ENCODE measurements at regions not wholly inside any gene's neighbourhood (a gene's known extent, or its start where the extent isn't known, plus 50 kb on each side); places are given as distances from the start of the nearest gene placed in this dataset.

DNA sequence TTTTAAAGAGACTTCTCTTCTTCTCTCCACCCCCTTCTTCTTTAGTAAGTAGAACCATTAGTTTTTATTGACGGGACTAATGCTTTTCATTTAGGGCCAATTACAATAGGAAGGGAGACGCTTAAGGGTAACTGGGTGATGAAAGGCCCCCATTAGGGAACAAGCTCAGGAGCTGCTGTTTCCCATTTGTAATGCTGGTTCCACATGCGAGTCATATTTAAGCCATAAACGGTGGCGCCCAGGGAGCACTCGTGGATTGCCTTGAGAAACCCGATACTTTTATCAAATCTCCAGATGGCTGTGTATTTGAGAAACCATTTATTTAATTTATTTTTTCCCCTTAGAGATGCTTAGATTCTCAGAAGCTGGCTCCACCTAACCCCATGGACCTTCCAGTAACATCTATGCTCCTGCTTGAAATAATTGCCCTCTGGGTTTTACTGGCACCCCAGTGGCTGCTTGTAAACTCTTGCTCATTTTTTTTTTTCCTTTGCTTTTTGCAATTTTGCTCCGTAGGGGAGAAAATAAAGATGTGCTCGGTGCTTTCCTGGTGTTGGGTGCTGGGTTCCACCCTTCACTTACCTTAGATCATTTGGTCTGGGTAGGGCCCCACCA lies 124.2 kb upstream of the MSX1 start:
- 93% methylated on average over 6 of the region's 9 CpGs for WGBS (ENCODE audit: insufficient coverage)
- ATAC-seq, result no peak

DNA sequence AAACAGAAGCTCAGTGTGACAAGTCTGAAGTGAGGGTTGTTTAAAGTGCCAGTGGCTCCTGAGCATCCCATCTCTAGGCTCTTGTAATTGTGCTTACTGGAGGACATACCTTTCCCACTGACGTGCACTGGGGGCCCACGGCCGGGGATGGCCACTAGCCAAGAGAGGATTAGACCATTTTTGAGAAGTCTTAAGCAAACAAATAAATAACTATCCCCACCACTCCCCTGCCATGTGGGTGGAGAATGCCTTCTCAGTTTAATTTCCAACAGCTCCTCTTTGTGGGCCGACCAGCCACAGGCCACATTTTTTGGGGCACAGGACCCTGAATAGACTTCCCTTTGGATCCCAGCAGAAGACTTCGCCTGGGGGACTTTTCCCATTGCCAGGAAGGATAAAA lies 125.0 kb upstream of the MSX1 start:
- H3K36me3 Mint-ChIP-seq, result no peaks in the 10 kb centered on the region
- ATAC-seq, result no peak
- H3K9me3 ChIP-seq (ENCODE audit: control insufficient read depth, insufficient read depth, low read length), result no peaks in the 10 kb centered on the region
- no peaks in the 10 kb centered on the region for H3K36me3 ChIP-seq (ENCODE audit: control insufficient read depth, insufficient read depth, low read length)
- no peak overlapping the region for H3K27ac ChIP-seq (ENCODE audit: low read length)
- intact Hi-C loops (cut with micrococcal nuclease), result no loop called here
- H3K4me3 ChIP-seq (ENCODE audit: low read length), result no peak overlapping the region
- no peaks in the 10 kb centered on the region for H3K27me3 Mint-ChIP-seq (ENCODE audit: low read depth in 2 of 2)
- H3K4me3 Mint-ChIP-seq, result no peak overlapping the region
- TF ChIP-seq, protein P1, sequence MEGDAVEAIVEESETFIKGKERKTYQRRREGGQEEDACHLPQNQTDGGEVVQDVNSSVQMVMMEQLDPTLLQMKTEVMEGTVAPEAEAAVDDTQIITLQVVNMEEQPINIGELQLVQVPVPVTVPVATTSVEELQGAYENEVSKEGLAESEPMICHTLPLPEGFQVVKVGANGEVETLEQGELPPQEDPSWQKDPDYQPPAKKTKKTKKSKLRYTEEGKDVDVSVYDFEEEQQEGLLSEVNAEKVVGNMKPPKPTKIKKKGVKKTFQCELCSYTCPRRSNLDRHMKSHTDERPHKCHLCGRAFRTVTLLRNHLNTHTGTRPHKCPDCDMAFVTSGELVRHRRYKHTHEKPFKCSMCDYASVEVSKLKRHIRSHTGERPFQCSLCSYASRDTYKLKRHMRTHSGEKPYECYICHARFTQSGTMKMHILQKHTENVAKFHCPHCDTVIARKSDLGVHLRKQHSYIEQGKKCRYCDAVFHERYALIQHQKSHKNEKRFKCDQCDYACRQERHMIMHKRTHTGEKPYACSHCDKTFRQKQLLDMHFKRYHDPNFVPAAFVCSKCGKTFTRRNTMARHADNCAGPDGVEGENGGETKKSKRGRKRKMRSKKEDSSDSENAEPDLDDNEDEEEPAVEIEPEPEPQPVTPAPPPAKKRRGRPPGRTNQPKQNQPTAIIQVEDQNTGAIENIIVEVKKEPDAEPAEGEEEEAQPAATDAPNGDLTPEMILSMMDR (IDR thresholded peaks at IDR 0.05), result no peak
- H3K27me3 ChIP-seq (ENCODE audit: control insufficient read depth, insufficient read depth, low read length), result no peaks in the 10 kb centered on the region
- 94% methylated on average over 5 of the region's 5 CpGs for WGBS (ENCODE audit: insufficient coverage)
- no peaks in the 10 kb centered on the region for H3K9me3 Mint-ChIP-seq
- H3K4me1 ChIP-seq (ENCODE audit: control insufficient read depth, insufficient read depth, low read length), result no peaks in the 10 kb centered on the region
- no peak overlapping the region for H3K27ac Mint-ChIP-seq
- DNase-seq, result no peak
- no peaks in the 10 kb centered on the region for H3K4me1 Mint-ChIP-seq

More for the DNA sequence above, 124.2 kb upstream of the MSX1 start:
- intact Hi-C loops (cut with micrococcal nuclease), result no loop called here
- H3K27ac Mint-ChIP-seq, result no peak overlapping the region
- no peaks in the 10 kb centered on the region for H3K9me3 Mint-ChIP-seq
- no peak overlapping the region for H3K4me3 Mint-ChIP-seq
- Histone ChIP-seq H3K4me3 (ENCODE audit: low read length) (no peak overlapping the region), H3K9me3 (ENCODE audit: control insufficient read depth, insufficient read depth, low read length) (no peaks in the 10 kb centered on the region), H3K36me3 (ENCODE audit: control insufficient read depth, insufficient read depth, low read length) (no peaks in the 10 kb centered on the region), H3K27ac (ENCODE audit: low read length) (no peak overlapping the region), H3K27me3 (ENCODE audit: control insufficient read depth, insufficient read depth, low read length) (no peaks in the 10 kb centered on the region), H3K4me1 (ENCODE audit: control insufficient read depth, insufficient read depth, low read length) (no peaks in the 10 kb centered on the region)
- H3K36me3 Mint-ChIP-seq, result no peaks in the 10 kb centered on the region
- no peaks in the 10 kb centered on the region for H3K4me1 Mint-ChIP-seq
- DNase-seq, result no peak
- no peaks in the 10 kb centered on the region for H3K27me3 Mint-ChIP-seq (ENCODE audit: low read depth in 2 of 2)
- TF ChIP-seq, protein P1 (IDR thresholded peaks at IDR 0.05), result no peak

DNA sequence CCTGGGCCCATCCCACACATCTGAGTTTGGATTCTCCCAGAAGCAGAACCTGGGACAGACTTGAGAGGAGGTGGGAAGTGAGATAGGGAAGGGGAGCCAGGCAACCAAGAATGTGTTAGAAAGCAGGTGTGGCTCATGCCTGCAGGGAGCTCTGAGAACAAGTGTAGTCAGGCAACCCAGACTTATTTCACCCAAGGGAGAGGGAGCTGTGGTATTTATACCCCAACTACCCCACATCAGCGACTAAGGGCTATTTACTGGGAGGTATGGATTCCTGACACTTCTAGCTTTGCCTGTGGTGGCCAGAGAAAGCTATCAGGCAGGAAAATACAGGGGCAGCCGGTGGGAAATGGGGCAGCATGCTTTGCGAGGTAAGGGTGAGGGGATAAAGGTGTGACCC lies 125.8 kb upstream of the MSX1 start:
- H3K4me3 ChIP-seq (ENCODE audit: low read length), result no peak overlapping the region
- Mint-ChIP-seq H3K27ac (no peak overlapping the region), H3K4me1 (no peaks in the 10 kb centered on the region), H3K9me3 (no peaks in the 10 kb centered on the region), H3K4me3 (no peak overlapping the region), H3K36me3 (no peaks in the 10 kb centered on the region), H3K27me3 (ENCODE audit: low read depth in 2 of 2) (no peaks in the 10 kb centered on the region)
- intact Hi-C loops (cut with micrococcal nuclease), result no loop called here
- WGBS (ENCODE audit: insufficient coverage), result 78% methylated on average over 2 of the region's 3 CpGs
- no peak overlapping the region for H3K27ac ChIP-seq (ENCODE audit: low read length)
- H3K36me3 ChIP-seq (ENCODE audit: control insufficient read depth, insufficient read depth, low read length), result no peaks in the 10 kb centered on the region
- H3K27me3 ChIP-seq (ENCODE audit: control insufficient read depth, insufficient read depth, low read length), result no peaks in the 10 kb centered on the region
- no peak for DNase-seq
- H3K4me1 ChIP-seq (ENCODE audit: control insufficient read depth, insufficient read depth, low read length), result no peaks in the 10 kb centered on the region
- no peak for ATAC-seq
- H3K9me3 ChIP-seq (ENCODE audit: control insufficient read depth, insufficient read depth, low read length), result no peaks in the 10 kb centered on the region
- TF ChIP-seq, protein P1 (IDR thresholded peaks at IDR 0.05), result no peak

DNA sequence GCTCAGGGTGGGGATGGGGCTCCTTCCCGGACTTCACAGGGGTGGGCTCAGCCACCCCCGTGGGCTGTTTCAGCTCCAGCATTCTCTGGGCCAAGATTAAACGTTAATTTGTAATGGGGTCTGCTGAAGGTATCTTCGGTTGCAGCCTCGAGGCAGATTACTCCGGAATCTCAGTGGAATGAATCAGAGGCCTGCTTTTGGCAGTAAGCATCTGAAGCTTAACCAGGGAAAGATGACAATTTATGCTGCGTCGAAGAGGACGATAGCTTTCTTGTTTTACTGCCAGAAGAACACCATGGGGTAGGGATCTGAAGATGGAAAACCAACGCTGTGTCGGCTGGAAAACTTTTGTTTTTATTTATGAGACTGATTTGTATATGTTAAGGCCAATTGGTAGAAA lies 129.2 kb upstream of the MSX1 start:
- Mint-ChIP-seq H3K9me3 (peaks cover 6 to 7% of the 10 kb centered on the region in 2 donors), H3K27me3 (ENCODE audit: low read depth in 2 of 2) (no peaks in the 10 kb centered on the region), H3K36me3 (peaks cover 5% of the 10 kb centered on the region), H3K4me1 (no peaks in the 10 kb centered on the region), H3K4me3 (no peak overlapping the region), H3K27ac (no peak overlapping the region)
- Histone ChIP-seq H3K4me3 (ENCODE audit: low read length) (no peak overlapping the region), H3K36me3 (ENCODE audit: control insufficient read depth, insufficient read depth, low read length) (no peaks in the 10 kb centered on the region), H3K9me3 (ENCODE audit: control insufficient read depth, insufficient read depth, low read length) (peaks cover 23% of the 10 kb centered on the region), H3K27ac (ENCODE audit: low read length) (no peak overlapping the region), H3K4me1 (ENCODE audit: control insufficient read depth, insufficient read depth, low read length) (no peaks in the 10 kb centered on the region), H3K27me3 (ENCODE audit: control insufficient read depth, insufficient read depth, low read length) (no peaks in the 10 kb centered on the region)
- WGBS (ENCODE audit: insufficient coverage), result 95% methylated on average over 11 of the region's 11 CpGs
- DNase-seq, result no peak
- intact Hi-C loops (cut with micrococcal nuclease), result no loop called here
- TF ChIP-seq, protein P1 (IDR thresholded peaks at IDR 0.05), result no peak
- no peak for ATAC-seq
